Activated T-helper 2 cell treated with anti-CD3 and anti-CD28 coated beads, Interferon-gamma antibody, Interleukin-2, Interleukin-4, amounts not matched to agents 10 μg/mL and 5 μg/mL and 100 μg/mL, durations not matched to agents 14 hours and 24 hours and 36 hours (primary cell): ENCODE measurements at regions not wholly inside any gene's neighbourhood (a gene's known extent, or its start where the extent isn't known, plus 50 kb on each side); places are given as distances from the start of the nearest gene placed in this dataset.
A peak's percentile ranks its signal among the peaks of the same experiment; 100 is the strongest.

ENCODE experiments used
- DNase-seq: peaks from one replicate; pipeline ENCODE4 v3.0.0; 2021; ENCODE audit warnings: low spot score
- H3K27ac Mint-ChIP-seq: one replicate; pipeline ENCODE4 v1.8.0; 2021; ENCODE audit warnings: mixed read lengths
- H3K27me3 Mint-ChIP-seq: one replicate; pipeline ENCODE4 v1.8.0; 2021; ENCODE audit warnings: low read depth, mixed read lengths
- H3K36me3 Mint-ChIP-seq: one replicate; pipeline ENCODE4 v1.8.0; 2021; ENCODE audit warnings: low read depth, mixed read lengths
- H3K4me1 Mint-ChIP-seq: one replicate; pipeline ENCODE4 v1.8.0; 2021; ENCODE audit warnings: low read depth, mixed read lengths
- H3K4me3 Mint-ChIP-seq: one replicate; pipeline ENCODE4 v1.8.0; 2021; ENCODE audit warnings: low read depth, mild to moderate bottlenecking, moderate library complexity, mixed read lengths
- H3K9me3 Mint-ChIP-seq: one replicate; pipeline ENCODE4 v1.8.0; 2021; ENCODE audit warnings: mixed read lengths
- intact Hi-C: fragments of 100-400 bp; cut with micrococcal nuclease; formaldehyde crosslinking; loops from one replicate; pipeline ENCODE4 v1.15.1; 2023

DNA sequence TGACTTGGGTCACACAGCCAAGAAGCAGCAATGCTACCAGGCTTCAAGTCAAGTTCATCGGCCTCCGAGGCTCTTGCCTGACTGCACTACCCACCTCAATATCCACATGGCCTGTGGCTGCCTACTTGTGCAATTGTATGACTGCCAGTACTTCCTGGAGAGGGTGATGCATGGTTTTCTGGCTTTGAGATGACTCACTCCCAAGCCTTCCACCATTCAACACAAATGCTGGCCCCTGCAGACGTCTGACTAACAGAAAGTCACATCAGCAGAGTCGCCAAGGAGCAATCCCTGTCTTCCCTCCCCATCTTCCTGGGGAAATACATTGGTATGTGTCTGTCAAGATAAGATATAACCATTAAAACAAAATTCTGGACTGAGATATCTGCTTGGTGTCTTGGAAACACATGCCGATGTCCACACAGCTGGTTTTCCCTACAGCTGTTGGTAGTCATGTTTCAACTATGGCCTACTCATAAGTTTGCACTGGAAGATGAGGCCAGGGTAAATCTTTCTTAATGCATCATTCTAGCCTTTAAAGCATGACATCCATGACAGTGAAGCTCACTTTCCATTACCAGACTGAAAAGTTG lies 79.6 kb upstream of the SPATA12 start:
- intact Hi-C loops = loop anchor here (1.0 to 5.0 kb wide), 7 partner anchors 50 to 224 kb away; partner anchors contain the start of gene ARHGEF3
- Mint-ChIP-seq H3K36me3 (no peaks in the 10 kb centered on the region), H3K4me3 (no peak overlapping the region), H3K9me3 (no peaks in the 10 kb centered on the region), H3K27ac (peak overlapping the region; percentile 72), H3K27me3 (no peaks in the 10 kb centered on the region), H3K4me1 (peaks cover 26% of the 10 kb centered on the region)
- peak; percentile 22 for DNase-seq

DNA sequence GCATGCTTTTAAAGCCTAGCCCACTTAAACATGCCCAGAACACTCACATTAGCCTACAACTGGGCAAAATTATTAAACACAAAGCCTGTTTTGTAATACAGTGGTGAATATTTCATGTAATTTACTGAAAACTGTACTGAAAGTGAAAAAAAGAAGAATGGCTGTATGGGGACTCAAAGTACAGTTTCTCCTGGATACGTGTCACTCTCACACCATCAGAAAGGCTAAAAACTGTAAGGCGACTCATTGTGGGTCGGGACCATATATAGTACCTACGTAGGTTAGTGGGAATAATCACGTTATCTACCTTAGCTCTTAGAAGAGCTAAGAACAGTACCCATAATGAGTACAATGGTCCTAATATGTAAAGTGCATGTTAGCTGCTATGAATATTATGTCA lies 80.2 kb upstream of the SPATA12 start:
- Mint-ChIP-seq H3K36me3 (no peaks in the 10 kb centered on the region), H3K27ac (peak overlapping the region; percentile 72)

DNA sequence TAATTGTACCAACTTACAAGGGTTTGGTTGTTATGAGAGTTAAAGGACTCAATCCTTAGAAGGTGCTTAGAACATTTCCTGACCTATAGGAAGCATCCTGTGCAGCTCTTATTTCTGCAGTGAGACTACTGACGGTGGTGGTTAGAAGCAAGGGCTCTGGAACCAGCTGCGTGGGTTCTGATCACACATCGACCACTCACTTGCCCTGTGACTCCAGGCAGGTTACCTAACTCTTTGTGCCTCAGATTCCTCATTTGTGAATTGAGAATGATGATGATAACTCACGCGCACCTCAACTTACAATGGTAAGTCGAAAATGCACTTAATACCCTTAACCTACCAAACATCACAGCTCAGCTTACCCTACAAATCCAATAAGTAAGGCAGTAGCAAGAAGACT lies 80.7 kb upstream of the SPATA12 start:
- Mint-ChIP-seq H3K36me3 (no peaks in the 10 kb centered on the region), H3K27me3 (no peaks in the 10 kb centered on the region), H3K27ac (no peak overlapping the region), H3K4me1 (peaks cover 20% of the 10 kb centered on the region), H3K9me3 (no peaks in the 10 kb centered on the region), H3K4me3 (no peak overlapping the region)
- intact Hi-C loops = loop anchor here (1.0 to 5.0 kb wide), 5 partner anchors 49 to 222 kb away; partner anchors contain the start of gene ARHGEF3
- no peak for DNase-seq

More for the DNA sequence above, 80.2 kb upstream of the SPATA12 start:
- DNase-seq = no peak
- Mint-ChIP-seq H3K9me3 (no peaks in the 10 kb centered on the region), H3K4me3 (no peak overlapping the region), H3K27me3 (no peaks in the 10 kb centered on the region), H3K4me1 (peaks cover 20% of the 10 kb centered on the region)
- intact Hi-C loops = loop anchor here (1.0 to 5.0 kb wide), 5 partner anchors 49 to 223 kb away; partner anchors contain the start of gene ARHGEF3

DNA sequence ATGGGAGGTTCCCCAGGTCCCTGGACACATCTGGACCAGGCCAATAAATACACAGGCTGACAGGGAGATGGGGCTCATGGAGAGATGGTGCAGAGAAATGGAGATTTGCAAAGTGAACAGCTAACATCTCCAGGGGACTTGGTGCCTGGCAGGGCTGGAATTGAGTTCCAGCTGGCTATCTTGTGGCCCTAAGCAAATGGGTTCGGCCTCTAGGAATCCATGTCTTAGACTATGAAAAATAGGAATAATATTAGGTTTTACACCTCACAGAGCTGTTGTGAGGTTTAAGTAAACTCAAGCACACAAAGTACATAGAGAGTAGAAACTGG lies 82.9 kb upstream of the SPATA12 start:
- Mint-ChIP-seq H3K4me3 (no peak overlapping the region), H3K27me3 (no peaks in the 10 kb centered on the region), H3K36me3 (no peaks in the 10 kb centered on the region), H3K9me3 (no peaks in the 10 kb centered on the region), H3K27ac (no peak overlapping the region), H3K4me1 (peaks cover 12% of the 10 kb centered on the region)
- intact Hi-C loops = no loop called here
- DNase-seq = no peak

DNA sequence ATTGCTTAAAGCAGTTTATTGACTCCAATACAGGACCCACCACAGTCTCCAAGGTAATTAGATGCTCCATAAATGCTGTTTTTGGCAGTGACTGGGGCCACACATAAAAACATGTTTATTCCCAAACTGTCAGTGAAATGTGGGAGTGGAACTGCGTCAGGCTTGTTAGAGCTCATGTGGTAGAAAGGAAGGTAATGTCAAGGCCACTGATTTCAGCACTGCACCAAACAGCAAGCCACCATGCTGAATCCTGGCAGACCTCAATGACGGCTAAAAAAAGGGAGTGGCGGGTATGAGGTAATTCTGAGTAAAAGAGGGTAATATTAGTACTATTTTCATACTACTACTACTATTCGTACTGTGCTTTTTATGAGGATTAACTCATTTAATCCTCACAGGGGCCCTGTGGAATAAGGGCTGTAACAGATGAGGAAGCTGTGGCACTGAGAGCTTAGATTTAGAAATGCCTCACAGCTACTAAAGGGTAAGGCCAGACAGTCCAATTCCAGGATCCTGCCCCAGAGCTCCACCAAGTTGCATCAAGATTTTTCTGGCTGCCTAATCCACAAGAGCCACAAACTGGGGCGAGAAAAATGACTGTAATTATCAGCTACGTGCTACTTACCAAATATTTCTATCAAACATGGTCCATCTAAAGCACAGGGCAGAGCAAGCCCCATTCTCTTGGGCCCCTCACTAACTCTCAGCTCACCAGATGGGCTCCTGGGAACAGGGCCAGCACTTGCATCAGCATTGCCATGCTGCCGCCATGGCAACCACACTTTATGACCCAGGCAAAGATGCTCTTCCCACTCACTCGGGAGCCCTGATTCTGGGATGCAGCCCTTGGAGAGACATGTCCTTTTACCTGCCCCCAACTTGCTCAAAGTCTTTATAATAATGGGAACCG lies 83.6 kb upstream of the SPATA12 start:
- Mint-ChIP-seq H3K27ac (no peak overlapping the region), H3K9me3 (no peaks in the 10 kb centered on the region), H3K36me3 (no peaks in the 10 kb centered on the region), H3K4me3 (no peak overlapping the region), H3K27me3 (no peaks in the 10 kb centered on the region), H3K4me1 (peaks cover 10% of the 10 kb centered on the region)
- no peak for DNase-seq
- intact Hi-C loops = no loop called here

DNA sequence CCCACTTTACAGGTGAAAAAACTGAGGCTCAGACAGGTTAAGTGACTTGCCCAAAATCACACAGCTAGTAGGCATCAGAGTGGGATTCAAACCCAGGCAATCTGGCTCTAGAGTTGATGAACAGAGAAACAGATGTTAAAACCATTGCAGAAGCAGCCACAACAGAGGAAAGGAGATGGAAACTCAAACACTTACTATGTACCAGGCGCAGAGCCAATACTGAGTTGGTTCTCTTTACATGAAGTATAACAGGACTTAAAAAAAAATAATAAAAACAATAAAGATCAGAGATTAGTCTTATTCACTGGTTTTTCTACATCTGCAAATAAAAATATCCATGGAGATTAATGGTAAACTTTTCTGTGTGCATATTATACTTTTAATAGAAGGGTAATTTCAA lies 84.9 kb upstream of the SPATA12 start:
- DNase-seq = no peak
- intact Hi-C loops = no loop called here
- H3K27ac Mint-ChIP-seq = no peak overlapping the region

DNA sequence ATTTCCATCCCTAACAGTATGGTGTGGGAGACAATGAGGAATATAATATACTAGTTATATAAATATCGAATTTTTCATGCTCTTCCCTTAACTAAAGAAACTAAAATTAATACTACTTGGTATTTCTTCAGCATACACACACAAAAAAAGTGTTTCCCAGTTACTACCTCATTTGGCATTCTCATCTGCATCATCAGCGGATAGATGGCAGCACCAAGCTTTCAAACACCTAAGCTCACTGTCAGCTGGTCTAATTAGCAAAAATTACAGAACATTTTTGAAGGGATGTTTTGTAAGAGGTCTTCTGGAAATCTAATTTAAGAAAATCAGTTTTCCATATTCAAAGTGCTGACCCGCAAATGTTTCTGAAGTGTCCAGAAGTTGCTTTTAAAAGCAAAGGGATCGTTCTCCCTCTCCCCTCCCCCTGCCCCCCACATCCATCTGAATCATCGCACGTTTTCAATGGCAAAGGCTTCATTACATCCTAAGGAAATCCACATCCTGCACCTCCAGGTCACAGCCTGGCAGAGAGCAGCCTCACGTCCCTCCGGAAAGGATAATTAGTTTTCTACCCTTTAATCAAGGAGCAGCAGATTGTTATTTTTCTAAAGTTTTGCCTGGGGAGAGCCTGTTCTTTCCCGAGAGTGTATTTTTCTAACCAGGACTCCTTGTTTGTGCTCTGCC lies 86.1 kb upstream of the SPATA12 start:
- Mint-ChIP-seq H3K27ac (no peak overlapping the region), H3K27me3 (no peaks in the 10 kb centered on the region), H3K4me1 (peaks cover 8% of the 10 kb centered on the region), H3K4me3 (no peak overlapping the region), H3K36me3 (no peaks in the 10 kb centered on the region), H3K9me3 (no peaks in the 10 kb centered on the region)
- intact Hi-C loops = no loop called here
- no peak for DNase-seq

More for the DNA sequence above, 84.9 kb upstream of the SPATA12 start:
- H3K27me3 Mint-ChIP-seq = no peaks in the 10 kb centered on the region
- no peaks in the 10 kb centered on the region for H3K36me3 Mint-ChIP-seq
- no peaks in the 10 kb centered on the region for H3K9me3 Mint-ChIP-seq
- H3K4me3 Mint-ChIP-seq = no peak overlapping the region
- peaks cover 2% of the 10 kb centered on the region for H3K4me1 Mint-ChIP-seq

DNA sequence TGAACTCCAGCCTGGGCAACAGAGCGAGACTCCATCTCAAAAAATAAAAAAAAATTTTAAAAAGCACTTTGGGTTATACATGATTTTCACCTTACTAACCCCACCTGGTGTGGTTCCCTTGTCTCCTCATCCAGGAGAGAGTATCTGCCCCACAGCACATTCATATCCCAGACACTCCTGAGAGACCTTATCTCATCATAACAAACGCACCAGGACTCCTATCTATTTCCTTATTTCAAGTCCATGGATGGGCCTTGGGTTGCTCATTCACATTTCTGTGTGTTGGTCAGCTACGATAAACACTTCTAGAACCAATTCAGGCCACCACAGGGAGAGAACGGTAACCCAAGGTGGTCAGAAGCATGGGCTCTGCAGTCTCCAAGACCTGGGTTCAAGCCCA lies 88.6 kb upstream of the SPATA12 start:
- Mint-ChIP-seq H3K27ac (no peak overlapping the region), H3K9me3 (no peaks in the 10 kb centered on the region), H3K36me3 (no peaks in the 10 kb centered on the region), H3K4me1 (peaks cover 8% of the 10 kb centered on the region), H3K27me3 (no peaks in the 10 kb centered on the region), H3K4me3 (no peak overlapping the region)
- intact Hi-C loops = no loop called here
- DNase-seq = no peak

DNA sequence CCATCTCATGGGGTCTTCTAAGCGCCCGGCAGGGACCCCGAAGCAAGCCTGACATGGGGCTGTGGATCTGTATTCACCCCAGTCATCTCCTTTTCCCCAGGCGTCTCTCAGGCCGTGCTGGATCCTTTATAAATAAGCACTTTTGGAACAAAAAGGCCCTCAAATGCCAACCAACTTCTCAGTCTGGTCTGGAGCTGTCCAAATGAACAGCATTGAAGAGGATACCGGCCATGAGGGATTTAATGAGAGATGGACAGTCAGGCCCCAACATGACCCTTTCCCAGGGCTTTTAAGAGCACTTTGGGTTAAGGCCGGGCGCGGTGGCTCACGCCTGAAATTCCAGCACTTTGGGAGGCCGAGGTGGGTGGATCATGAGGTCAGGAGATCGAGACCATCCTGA lies 89.2 kb upstream of the SPATA12 start:
- intact Hi-C loops = no loop called here
- H3K4me3 Mint-ChIP-seq = no peak overlapping the region
- no peaks in the 10 kb centered on the region for H3K9me3 Mint-ChIP-seq
- no peak overlapping the region for H3K27ac Mint-ChIP-seq
- H3K4me1 Mint-ChIP-seq = peaks cover 8% of the 10 kb centered on the region
- H3K27me3 Mint-ChIP-seq = no peaks in the 10 kb centered on the region
- H3K36me3 Mint-ChIP-seq = no peaks in the 10 kb centered on the region
- no peak for DNase-seq

- H3K4me3 Mint-ChIP-seq = no peak overlapping the region
- intact Hi-C loops = no loop called here
- H3K4me1 Mint-ChIP-seq = peaks cover 8% of the 10 kb centered on the region
- H3K27me3 Mint-ChIP-seq = no peaks in the 10 kb centered on the region
- H3K9me3 Mint-ChIP-seq = no peaks in the 10 kb centered on the region
- no peaks in the 10 kb centered on the region for H3K36me3 Mint-ChIP-seq
- DNase-seq = no peak
- H3K27ac Mint-ChIP-seq = no peak overlapping the region
Measured at GRCh38 chr3:56970461-56970879, 90.0 kb upstream of the SPATA12 start.

DNA sequence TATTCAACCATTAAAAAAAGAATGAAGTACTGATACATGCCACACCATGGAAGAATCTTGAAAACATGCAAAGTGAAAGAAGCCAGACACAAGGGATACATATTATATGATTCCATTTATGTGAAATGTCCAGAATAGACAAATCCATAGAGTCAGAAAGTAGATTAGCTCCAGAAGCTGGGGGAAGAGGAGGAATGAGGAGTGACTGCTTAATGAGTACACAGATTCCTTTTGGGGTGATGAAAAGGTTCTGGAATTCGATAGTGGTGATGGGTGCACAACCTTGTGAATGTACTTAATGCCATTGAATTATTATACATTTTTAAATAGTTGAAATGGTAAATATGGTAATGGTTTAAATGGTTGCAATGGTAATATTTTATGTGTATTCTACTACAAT lies 90.6 kb upstream of the SPATA12 start:
- no peaks in the 10 kb centered on the region for H3K9me3 Mint-ChIP-seq
- H3K27ac Mint-ChIP-seq = no peak overlapping the region
- no peaks in the 10 kb centered on the region for H3K36me3 Mint-ChIP-seq
- DNase-seq = no peak
- intact Hi-C loops = no loop called here
- H3K4me3 Mint-ChIP-seq = no peak overlapping the region
- H3K4me1 Mint-ChIP-seq = peaks cover 8% of the 10 kb centered on the region
- no peaks in the 10 kb centered on the region for H3K27me3 Mint-ChIP-seq

DNA sequence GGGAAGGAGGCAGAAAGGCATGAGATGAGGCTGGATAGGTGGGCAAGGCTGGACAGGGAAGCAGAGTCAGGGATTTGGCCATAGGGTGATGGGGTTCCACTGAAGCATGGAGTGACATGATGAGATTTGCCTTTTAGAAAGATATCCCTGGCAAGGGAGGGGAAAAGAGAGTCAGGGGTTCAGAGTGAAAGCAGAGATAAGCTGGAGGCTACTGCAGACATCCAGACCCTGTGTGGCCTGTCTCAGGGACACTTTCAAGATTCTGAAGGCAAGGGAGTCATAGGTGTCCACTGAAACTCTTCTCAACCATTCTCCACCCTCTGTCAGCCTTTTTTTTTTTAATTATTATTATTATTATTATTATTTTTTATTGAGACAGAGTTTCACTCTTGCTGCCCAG lies 94.0 kb upstream of the SPATA12 start:
- intact Hi-C loops = no loop called here
- no peaks in the 10 kb centered on the region for H3K9me3 Mint-ChIP-seq
- no peaks in the 10 kb centered on the region for H3K36me3 Mint-ChIP-seq
- H3K27ac Mint-ChIP-seq = no peak overlapping the region
- DNase-seq = no peak
- H3K4me3 Mint-ChIP-seq = no peak overlapping the region
- no peaks in the 10 kb centered on the region for H3K27me3 Mint-ChIP-seq
- peaks cover 8% of the 10 kb centered on the region for H3K4me1 Mint-ChIP-seq

DNA sequence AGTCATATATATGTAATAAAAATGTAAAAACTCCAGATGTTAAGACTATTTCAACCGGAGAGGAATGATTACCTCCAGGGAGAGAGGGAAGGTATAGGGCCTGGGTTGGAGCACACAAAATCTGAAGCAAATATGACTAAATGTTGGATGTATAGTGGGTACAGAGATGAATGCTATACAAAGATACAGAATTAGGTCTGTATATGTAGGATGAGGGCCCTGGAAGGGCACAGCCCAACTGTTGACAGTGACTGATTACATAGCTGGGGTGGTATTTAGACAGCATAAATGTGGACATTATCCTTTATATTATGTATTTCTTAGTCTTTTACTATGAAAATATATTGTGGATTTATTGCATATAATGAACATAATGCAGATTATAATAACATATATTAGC lies 94.4 kb upstream of the SPATA12 start:
- intact Hi-C loops = no loop called here
- H3K36me3 Mint-ChIP-seq = no peaks in the 10 kb centered on the region

More for the DNA sequence above, 94.4 kb upstream of the SPATA12 start:
- peaks cover 8% of the 10 kb centered on the region for H3K4me1 Mint-ChIP-seq
- H3K27ac Mint-ChIP-seq = no peak overlapping the region
- DNase-seq = no peak
- H3K27me3 Mint-ChIP-seq = no peaks in the 10 kb centered on the region
- H3K4me3 Mint-ChIP-seq = no peak overlapping the region
- H3K9me3 Mint-ChIP-seq = no peaks in the 10 kb centered on the region
